GM12878 (cell line): ENCODE measurements at regions not wholly inside any gene's neighbourhood (a gene's known extent, or its start where the extent isn't known, plus 50 kb on each side); places are given as distances from the start of the nearest gene placed in this dataset.

ENCODE experiments used
- ATAC-seq: fragments of 200-7000 bp; cut with Tn5 transposase; 3 replicates; pipeline ENCODE4 v1.9.1; 2020; ENCODE audit warnings: mild to moderate bottlenecking, moderate library complexity
- BruUV-seq: library from RNA; stranded (reverse); fragments of 400-500 nt; replicated peaks from 2 replicates; lab custom pipeline; 2021; lab: Mats Ljungman, UMichigan
- CTCF ChIA-PET: fragments of 300-600 bp; sonication (Branson Sonifier 250); formaldehyde crosslinking; extraction: SDS; loops from one replicate; lab custom pipeline; 2021; ENCODE audit warnings: inconsistent platforms; lab: Yijun Ruan, JAX
- POLR2A ChIA-PET: fragments of 350-600 bp; formaldehyde crosslinking; extraction: SDS; loops from one replicate; lab custom pipeline; 2021; ENCODE audit warnings: inconsistent platforms; lab: Charles Lee
- RAD21 ChIA-PET: fragments of 300-600 bp; sonication (Branson Sonifier 250); formaldehyde crosslinking; loops from one replicate; lab custom pipeline; 2023; ENCODE audit warnings: antibody characterized with exemption; ENCODE audit not compliant: unreplicated experiment; lab: Charles Lee
- SMC1A ChIA-PET: fragments of 300-600 bp; sonication (Branson Sonifier 250); formaldehyde crosslinking; loops from one replicate; lab custom pipeline; 2023; ENCODE audit not compliant: unreplicated experiment, uncharacterized antibody; lab: Charles Lee
- DNase-seq: peaks from one replicate; pipeline ENCODE4 v3.0.0-alpha.2; 2011; ENCODE audit warnings: low read depth, low spot score
- FAIRE-seq: peaks from 3 replicates; lab custom pipeline; 2011; peaks lifted over from hg19 to GRCh38; lab: Jason Lieb, UNC
- H2AFZ ChIP-seq: 2 replicates; pipeline ENCODE4 v1.6.0; 2011; ENCODE audit warnings: low read depth, low read length, control low read depth; ENCODE audit not compliant: control insufficient read depth
- H3K27ac ChIP-seq: 2 replicates; pipeline ENCODE4 v1.5.1; 2011; ENCODE audit warnings: control low read depth; ENCODE audit not compliant: control insufficient read depth, insufficient read depth
- H3K27me3 ChIP-seq, 2 experiments: replicated peaks in 1 of 2; 2 replicates each; pipeline versions ENCODE4 v1.6.0 to v1.6.1; 2011; ENCODE audit warnings: low read length in 1 of 2; ENCODE audit not compliant: control insufficient read depth in 2 of 2, insufficient read depth in 2 of 2
- H3K36me3 ChIP-seq, 2 experiments: 2 replicates each; pipeline ENCODE4 v1.5.1; 2011; ENCODE audit warnings: low read length in 1 of 2; ENCODE audit not compliant: control insufficient read depth in 2 of 2, insufficient read depth in 2 of 2
- H3K4me1 ChIP-seq: 2 replicates; pipeline ENCODE4 v1.6.1; 2011; ENCODE audit warnings: mild to moderate bottlenecking, low read length, moderate library complexity, mixed read lengths; ENCODE audit not compliant: control insufficient read depth, insufficient read depth
- H3K4me2 ChIP-seq: 2 replicates; pipeline ENCODE4 v1.6.0; 2011; ENCODE audit warnings: control low read depth; ENCODE audit not compliant: control insufficient read depth, insufficient read depth
- H3K4me3 ChIP-seq: fragments of 200-600 bp; sonication (generic); 2 replicates; pipeline ENCODE4 v1.5.1; 2016
- H3K79me2 ChIP-seq: 2 replicates; pipeline ENCODE4 v1.6.0; 2011; ENCODE audit warnings: low read length; ENCODE audit not compliant: control insufficient read depth, insufficient read depth
- H3K9ac ChIP-seq: 2 replicates; pipeline ENCODE4 v1.8.0; 2011; ENCODE audit warnings: low read length, control low read depth, mixed read lengths; ENCODE audit not compliant: control insufficient read depth, insufficient read depth
- H3K9me3 ChIP-seq: replicated peaks from 3 replicates; pipeline ENCODE4 v1.5.1; 2011; ENCODE audit warnings: mild to moderate bottlenecking, low read length; ENCODE audit not compliant: control insufficient read depth, insufficient read depth
- H4K20me1 ChIP-seq: 2 replicates; pipeline ENCODE4 v1.6.0; 2011; ENCODE audit not compliant: control insufficient read depth, insufficient read depth
- ASH2L ChIP-seq: fragments of 300-600, 200-600 bp; sonication (generic); IDR thresholded peaks from 2 replicates; pipeline ENCODE4 v1.6.1; 2017; ENCODE audit warnings: low read depth, mild to moderate bottlenecking, borderline replicate concordance
- BHLHE40 ChIP-seq, 2 experiments: fragments of 450-650 bp in 1 of 2; IDR thresholded peaks; 2 replicates each; pipeline ENCODE4 v1.6.1; 2011 to 2017; ENCODE audit warnings: low read depth in 2 of 2, borderline replicate concordance in 1 of 2, improper control_type of control experiment in 1 of 2, low read length in 1 of 2, mild to moderate bottlenecking in 1 of 2
- BRCA1 ChIP-seq: IDR thresholded peaks from 2 replicates; pipeline ENCODE4 v1.6.1; 2011; ENCODE audit warnings: low read depth, low read length, improper control_type of control experiment
- CHD1 ChIP-seq: IDR thresholded peaks from 2 replicates; pipeline ENCODE4 v1.6.1; 2012; ENCODE audit warnings: low read depth, low read length, improper control_type of control experiment
- DPF2 ChIP-seq: fragments of 450-650 bp; IDR thresholded peaks from 2 replicates; pipeline ENCODE4 v1.6.1; 2017; ENCODE audit warnings: mild to moderate bottlenecking
- EZH2 ChIP-seq: IDR thresholded peaks from 2 replicates; pipeline ENCODE4 v1.6.1; 2012; ENCODE audit warnings: low read depth, mild to moderate bottlenecking, control low read depth, inconsistent platforms, low read length, borderline replicate concordance; ENCODE audit not compliant: control insufficient read depth
- GATAD2B ChIP-seq: fragments of 450-650 bp; conservative IDR thresholded peaks from 2 replicates; pipeline ENCODE4 v1.6.1; 2017; ENCODE audit warnings: low read depth, mild to moderate bottlenecking, moderate library complexity
- HDAC6 ChIP-seq: fragments of 200-600 bp; sonication (generic); IDR thresholded peaks from one replicate; pipeline ENCODE4 v1.8.0; 2017; ENCODE audit warnings: antibody characterized with exemption; ENCODE audit not compliant: unreplicated experiment
- NFYB ChIP-seq: IDR thresholded peaks from 2 replicates; pipeline ENCODE4 v1.6.1; 2011; ENCODE audit warnings: low read depth, mild to moderate bottlenecking, low read length, improper control_type of control experiment, moderate library complexity; ENCODE audit not compliant: insufficient read depth
- NR2C1 ChIP-seq: fragments of 450-650 bp; IDR thresholded peaks from 2 replicates; pipeline ENCODE4 v1.6.1; 2017; ENCODE audit warnings: antibody characterized with exemption, mild to moderate bottlenecking, moderate library complexity
- POLR2A ChIP-seq: IDR thresholded peaks from 2 replicates; pipeline ENCODE4 v1.6.1; 2011; ENCODE audit warnings: low read depth, mild to moderate bottlenecking, low read length
- POU2F2 ChIP-seq: IDR thresholded peaks from 3 replicates; pipeline ENCODE4 v1.6.1; 2011; ENCODE audit warnings: low read depth, mild to moderate bottlenecking, low read length, borderline replicate concordance
- SUZ12 ChIP-seq: fragments of 200-600 bp; sonication (generic); IDR thresholded peaks from one replicate; pipeline ENCODE4 v1.6.1; 2018; ENCODE audit warnings: antibody characterized with exemption, mild to moderate bottlenecking; ENCODE audit not compliant: unreplicated experiment
- TCF7 ChIP-seq: IDR thresholded peaks from 2 replicates; pipeline ENCODE4 v1.6.1; 2014; ENCODE audit warnings: antibody characterized with exemption, borderline replicate concordance
- WRNIP1 ChIP-seq: IDR thresholded peaks from 2 replicates; pipeline ENCODE4 v1.6.1; 2011; ENCODE audit warnings: low read depth, low read length, improper control_type of control experiment, borderline replicate concordance
- WGBS: methylation state at CpG from one replicate; pipeline ENCODE4 v1.1.6; 2016; ENCODE audit warnings: low lambda C conversion rate; ENCODE audit not compliant: insufficient replicate concordance, insufficient coverage; ENCODE audit errors: missing lambda C conversion rate; 5-methylcytosine and 5-hydroxymethylcytosine counted together
- in situ Hi-C: fragments of 300-500 bp; cut with MboI; formaldehyde crosslinking; loops from 9 replicates; pipeline ENCODE4 v1.14.3; 2018; ENCODE audit warnings: mixed read lengths
- intact Hi-C: fragments of 100-400 bp; cut with micrococcal nuclease; formaldehyde crosslinking; loops from one replicate; pipeline ENCODE4 v1.14.2; 2022; ENCODE audit not compliant: unreplicated experiment
- TF ChIP-seq, protein P1 (sequence below): IDR thresholded peaks from 2 replicates; pipeline ENCODE4 v1.6.1; 2011; ENCODE audit warnings: low read depth, low read length, improper control_type of control experiment, borderline replicate concordance
- TF ChIP-seq, protein P2 (sequence below): fragments of 450-650 bp; IDR thresholded peaks from 2 replicates; pipeline ENCODE4 v1.6.1; 2017; ENCODE audit warnings: mild to moderate bottlenecking, low read depth, inconsistent platforms; ENCODE audit not compliant: poor library complexity, severe bottlenecking
- TF ChIP-seq, protein P3 (sequence below): fragments of 450-650 bp; IDR thresholded peaks from 2 replicates; pipeline ENCODE4 v1.6.1; 2017; ENCODE audit warnings: borderline replicate concordance

DNA sequence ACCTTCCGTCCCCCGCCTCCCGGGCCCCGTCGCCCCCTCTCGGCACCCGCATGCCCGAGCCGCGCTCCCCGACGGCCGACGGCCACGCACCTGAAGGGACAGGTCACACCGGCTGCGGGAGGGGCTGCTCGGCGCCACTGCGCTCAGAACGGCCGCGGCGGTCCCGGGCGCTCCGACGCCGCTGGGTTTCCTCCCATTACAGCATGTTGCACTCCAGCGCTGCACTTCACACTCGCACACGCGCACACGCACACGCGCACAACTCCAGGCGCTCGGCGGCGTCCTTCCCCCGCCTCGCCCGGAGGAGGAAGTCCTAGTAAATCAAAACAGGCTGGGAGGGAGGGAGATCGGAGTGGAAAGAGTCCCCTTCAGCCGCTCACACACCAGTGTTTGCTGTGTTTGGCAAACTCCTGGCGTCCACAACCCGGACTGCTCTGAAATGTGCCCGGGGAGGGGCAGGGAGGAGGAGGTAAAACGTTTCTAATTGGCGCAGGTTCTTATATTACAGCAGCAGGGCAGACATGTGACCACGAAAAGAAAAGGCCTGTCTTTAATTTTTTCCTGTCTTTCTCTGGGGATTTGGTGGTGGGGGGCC is 76.7 kb upstream of the VGLL4 start (continued):
- TF ChIP-seq, protein P1, sequence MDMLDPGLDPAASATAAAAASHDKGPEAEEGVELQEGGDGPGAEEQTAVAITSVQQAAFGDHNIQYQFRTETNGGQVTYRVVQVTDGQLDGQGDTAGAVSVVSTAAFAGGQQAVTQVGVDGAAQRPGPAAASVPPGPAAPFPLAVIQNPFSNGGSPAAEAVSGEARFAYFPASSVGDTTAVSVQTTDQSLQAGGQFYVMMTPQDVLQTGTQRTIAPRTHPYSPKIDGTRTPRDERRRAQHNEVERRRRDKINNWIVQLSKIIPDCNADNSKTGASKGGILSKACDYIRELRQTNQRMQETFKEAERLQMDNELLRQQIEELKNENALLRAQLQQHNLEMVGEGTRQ, result no peak
- TF ChIP-seq ASH2L (peak; percentile 15; the same call in 1 of the 2 replicates), EZH2 (no peak), POU2F2 (no peak), DPF2 (no peak), WRNIP1 (no peak)

DNA sequence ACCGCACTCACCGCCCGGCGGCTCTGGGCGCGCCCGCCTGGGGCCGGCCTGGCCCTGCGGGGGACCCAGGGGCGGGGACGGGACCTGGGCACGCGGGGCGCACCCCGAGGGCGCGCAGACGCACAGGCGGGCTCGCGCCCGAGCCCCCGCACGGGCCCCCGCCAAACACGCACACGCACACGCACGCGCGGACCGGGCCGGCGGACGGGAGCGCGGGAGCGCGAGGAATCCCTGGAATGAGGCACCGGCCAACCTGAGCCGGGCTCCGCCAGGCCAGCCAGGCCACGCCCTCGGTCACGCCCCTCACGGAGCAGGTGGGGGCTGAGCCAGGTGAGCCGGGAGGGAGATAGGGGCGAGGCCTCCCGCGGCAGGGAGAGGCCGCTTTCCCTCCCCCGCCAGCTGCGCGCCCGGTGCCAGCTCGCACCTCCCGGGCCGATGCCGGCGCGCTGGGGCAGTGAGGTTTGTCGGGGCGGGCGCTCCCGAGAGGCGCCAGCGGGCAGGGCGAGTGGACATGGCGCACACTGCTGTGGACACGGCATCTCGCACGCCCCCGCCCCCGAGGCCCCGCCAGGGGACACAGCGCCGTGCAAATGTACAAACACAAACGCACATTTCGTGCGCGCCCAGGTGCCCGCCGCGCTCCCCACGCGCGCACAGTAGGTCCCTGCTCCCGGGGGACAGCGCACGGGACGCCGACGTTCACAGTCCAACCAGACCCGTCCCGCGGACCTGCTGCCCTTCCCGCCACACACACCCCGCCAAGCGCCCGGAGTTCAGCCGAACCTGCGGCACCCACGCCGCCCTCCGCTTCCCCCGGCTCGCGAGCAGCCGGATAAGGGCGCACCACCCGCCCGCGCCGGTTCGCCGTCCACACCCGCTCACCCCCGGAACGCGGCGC is 75.9 kb upstream of the VGLL4 start:
- ATAC-seq (peak; percentile 77), FAIRE-seq (no peak), DNase-seq (no peak)
- H3K79me2 ChIP-seq, result no peaks in the 10 kb centered on the region
- in situ Hi-C loops, result no loop called here
- no peaks in the 10 kb centered on the region for H4K20me1 ChIP-seq
- peak overlapping the region; percentile 96 for H3K4me2 ChIP-seq
- ChIA-PET RAD21 (no interaction called here), CTCF (no interaction called here), SMC1A (no interaction called here), POLR2A (no interaction called here)
- H3K9ac ChIP-seq, result peak overlapping the region; percentile 67; the same call in 1 of the 2 replicates
- intact Hi-C loops, result no loop called here
- H3K27me3 ChIP-seq, result no peaks in the 10 kb centered on the region; a peak in 1 of 4 replicates
- no peaks in the 10 kb centered on the region for H3K36me3 ChIP-seq
- no peaks in the 10 kb centered on the region for H3K9me3 ChIP-seq
- H2AFZ ChIP-seq, result peak overlapping the region; percentile 65
- no peaks in the 10 kb centered on the region; the same call in 1 of the 2 replicates for H3K4me1 ChIP-seq
- WGBS, result 1% methylated on average over 84 of the region's 121 CpGs
- no peak overlapping the region for H3K27ac ChIP-seq
- BruUV-seq, result no TSS peak
- peak overlapping the region; percentile 83 for H3K4me3 ChIP-seq
- TF ChIP-seq BRCA1 (no peak), HDAC6 (peak; percentile 57), BHLHE40 (IDR thresholded peaks at IDR 0.05; ENCODE audit: borderline replicate concordance in 1 of 2, low read depth in 2 of 2, low read length in 1 of 2) (peak in 1 of 2 experiments; percentile 66; a peak in 2 of 4 replicates), ASH2L (peak; percentile 19; the same call in 1 of the 2 replicates), GATAD2B (no peak; the same call in 1 of the 2 replicates), CHD1 (0 out of 2 replicates have a peak, but pooled peaks have one; percentile 24), SUZ12 (no peak), POLR2A (0 out of 2 replicates have a peak, but pooled peaks have one; percentile 1), TCF7 (no peak), NR2C1 (no peak), NFYB (no peak)
- TF ChIP-seq, protein P2, sequence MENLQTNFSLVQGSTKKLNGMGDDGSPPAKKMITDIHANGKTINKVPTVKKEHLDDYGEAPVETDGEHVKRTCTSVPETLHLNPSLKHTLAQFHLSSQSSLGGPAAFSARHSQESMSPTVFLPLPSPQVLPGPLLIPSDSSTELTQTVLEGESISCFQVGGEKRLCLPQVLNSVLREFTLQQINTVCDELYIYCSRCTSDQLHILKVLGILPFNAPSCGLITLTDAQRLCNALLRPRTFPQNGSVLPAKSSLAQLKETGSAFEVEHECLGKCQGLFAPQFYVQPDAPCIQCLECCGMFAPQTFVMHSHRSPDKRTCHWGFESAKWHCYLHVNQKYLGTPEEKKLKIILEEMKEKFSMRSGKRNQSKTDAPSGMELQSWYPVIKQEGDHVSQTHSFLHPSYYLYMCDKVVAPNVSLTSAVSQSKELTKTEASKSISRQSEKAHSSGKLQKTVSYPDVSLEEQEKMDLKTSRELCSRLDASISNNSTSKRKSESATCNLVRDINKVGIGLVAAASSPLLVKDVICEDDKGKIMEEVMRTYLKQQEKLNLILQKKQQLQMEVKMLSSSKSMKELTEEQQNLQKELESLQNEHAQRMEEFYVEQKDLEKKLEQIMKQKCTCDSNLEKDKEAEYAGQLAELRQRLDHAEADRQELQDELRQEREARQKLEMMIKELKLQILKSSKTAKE, result no peak
- TF ChIP-seq, protein P3, sequence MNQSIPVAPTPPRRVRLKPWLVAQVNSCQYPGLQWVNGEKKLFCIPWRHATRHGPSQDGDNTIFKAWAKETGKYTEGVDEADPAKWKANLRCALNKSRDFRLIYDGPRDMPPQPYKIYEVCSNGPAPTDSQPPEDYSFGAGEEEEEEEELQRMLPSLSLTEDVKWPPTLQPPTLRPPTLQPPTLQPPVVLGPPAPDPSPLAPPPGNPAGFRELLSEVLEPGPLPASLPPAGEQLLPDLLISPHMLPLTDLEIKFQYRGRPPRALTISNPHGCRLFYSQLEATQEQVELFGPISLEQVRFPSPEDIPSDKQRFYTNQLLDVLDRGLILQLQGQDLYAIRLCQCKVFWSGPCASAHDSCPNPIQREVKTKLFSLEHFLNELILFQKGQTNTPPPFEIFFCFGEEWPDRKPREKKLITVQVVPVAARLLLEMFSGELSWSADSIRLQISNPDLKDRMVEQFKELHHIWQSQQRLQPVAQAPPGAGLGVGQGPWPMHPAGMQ, result no peak
